GM18505 (cell line): ENCODE measurements at regions not wholly inside any gene's neighbourhood (a gene's known extent, or its start where the extent isn't known, plus 50 kb on each side); places are given as distances from the start of the nearest gene placed in this dataset.
"Not testable (repeated sequence)": the region's sequence is repeated elsewhere in the genome, so short reads cannot be mapped to it uniquely, and the experiment has no call there.

Experiments
- ATAC-seq: cut with Tn5 transposase; IDR thresholded peaks from one replicate; pipeline ENCODE4 v1.9.1; 2021; ENCODE audit not compliant: unreplicated experiment
- POLR2A ChIP-seq: IDR thresholded peaks from 4 replicates; pipeline ENCODE4 v1.6.1; 2011; ENCODE audit warnings: borderline replicate concordance; ENCODE audit not compliant: insufficient read depth, insufficient read length; ENCODE audit errors: extremely low read depth

DNA sequence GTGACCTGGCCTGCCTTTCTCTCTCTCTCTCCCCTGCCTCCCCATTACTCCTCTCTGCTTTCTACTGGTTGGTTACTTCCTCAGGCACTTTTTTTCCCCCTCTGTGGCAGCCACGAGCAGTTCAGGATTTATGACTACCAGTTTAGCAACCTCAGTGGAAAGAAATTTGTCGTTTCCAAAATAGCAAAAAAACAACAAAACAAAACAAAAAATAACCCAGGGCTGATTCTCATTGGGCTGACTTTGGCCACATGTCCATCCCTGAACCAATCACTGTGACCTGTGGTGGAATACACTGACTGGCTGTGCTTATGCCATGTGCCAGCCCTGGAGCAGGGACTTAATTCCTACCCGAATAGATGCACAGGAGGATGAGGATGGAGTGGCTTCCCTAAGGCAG, 137.4 kb downstream of the TFAP2C start:
- ATAC-seq: no peak
- TF ChIP-seq POLR2A: no peak

DNA sequence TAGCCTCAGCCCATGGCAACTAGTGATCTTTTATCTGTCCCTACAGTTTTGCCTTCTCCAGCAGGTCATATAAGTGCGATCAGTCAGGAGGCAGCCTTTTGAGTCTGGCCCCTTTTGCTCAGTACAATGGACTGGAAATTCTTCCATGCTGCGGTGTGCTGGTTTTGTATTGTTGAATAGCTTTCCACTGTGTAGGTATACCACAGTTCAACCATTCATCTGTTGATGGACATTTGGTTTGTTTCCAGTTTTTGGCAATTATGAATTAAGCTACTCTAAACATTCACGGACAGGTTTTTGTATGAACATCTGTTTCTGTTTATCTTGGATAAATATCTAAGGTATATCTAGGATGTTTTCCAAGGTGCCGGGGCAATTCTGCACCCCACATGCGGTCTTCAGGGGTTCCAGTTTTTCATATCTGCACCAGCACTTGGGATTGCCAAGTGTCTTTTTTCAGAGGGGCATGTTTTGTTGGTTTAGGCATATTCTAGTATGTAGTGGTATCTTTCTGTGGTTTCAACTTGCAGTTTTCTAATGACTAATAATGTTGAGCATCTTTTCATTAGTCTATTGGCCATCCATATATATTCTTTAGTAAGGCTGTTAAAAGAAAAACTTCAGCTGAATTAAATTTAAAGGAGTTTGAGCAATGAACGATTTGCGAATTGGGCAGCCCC, 141.0 kb downstream of the TFAP2C start:
- TF ChIP-seq POLR2A: no peak

DNA sequence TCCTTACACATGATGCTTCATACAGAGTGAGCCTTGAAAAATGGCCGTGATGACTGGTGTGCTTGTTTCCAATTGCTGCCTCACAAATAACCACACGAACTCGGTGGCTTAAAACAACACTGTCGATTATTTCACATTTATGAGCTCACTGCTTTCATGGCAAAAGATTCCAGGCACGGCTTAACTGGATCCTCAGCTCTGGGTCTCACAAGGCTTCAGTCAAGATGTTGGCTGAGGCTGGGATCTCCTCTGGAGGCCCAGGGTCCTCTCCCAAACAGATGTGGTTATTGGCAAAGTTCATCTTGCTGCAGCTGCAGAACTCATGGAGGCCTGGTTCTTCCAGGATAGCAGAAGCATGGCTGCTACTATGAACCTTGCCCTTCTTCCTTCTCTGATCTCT, 144.6 kb downstream of the TFAP2C start:
- TF ChIP-seq POLR2A: no peak
- no peak for ATAC-seq

More for the DNA sequence above, 141.0 kb downstream of the TFAP2C start:
- no peak for ATAC-seq

DNA sequence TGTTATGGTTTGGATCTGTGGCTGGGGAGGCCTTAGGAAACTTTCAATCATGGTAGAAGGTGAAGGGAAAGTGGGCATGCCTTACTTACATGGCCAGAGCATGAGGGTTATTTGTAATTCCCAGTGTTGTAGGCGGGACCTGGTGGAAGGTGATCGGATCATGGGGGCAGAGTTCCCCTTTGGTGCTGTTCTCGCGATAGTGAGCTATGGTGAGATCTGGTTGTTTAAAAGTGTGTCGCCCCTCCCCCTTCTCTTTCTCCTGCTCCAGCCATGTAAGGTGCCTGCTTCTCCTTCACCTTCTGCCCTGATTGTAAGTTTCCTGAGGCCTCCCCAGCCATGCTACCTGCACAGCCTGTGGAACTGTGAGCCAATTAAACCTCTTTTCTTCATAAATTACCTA, 145.8 kb downstream of the TFAP2C start:
- no peak for TF ChIP-seq POLR2A
- ATAC-seq: no peak

DNA sequence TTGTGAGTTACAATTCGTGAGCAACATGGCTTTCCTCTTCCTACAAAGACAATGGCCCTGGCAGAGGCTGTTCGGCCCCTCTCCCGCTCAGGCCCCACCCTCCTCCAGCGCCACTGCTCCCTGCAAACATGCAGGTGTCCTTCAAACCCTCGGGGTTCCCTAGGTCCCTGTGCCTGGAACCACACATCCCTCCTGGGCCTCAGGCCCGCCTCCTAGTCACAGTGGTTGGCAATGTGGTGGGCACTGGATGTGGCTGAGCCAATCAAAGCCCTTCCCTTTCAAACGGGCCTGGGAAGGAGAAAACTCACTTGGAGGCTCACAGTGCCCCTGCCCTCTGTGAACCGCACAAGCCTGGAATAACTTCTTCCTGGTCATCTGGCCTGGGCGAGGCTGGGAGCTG, 147.2 kb downstream of the TFAP2C start:
- no peak for ATAC-seq
- TF ChIP-seq POLR2A: no peak

DNA sequence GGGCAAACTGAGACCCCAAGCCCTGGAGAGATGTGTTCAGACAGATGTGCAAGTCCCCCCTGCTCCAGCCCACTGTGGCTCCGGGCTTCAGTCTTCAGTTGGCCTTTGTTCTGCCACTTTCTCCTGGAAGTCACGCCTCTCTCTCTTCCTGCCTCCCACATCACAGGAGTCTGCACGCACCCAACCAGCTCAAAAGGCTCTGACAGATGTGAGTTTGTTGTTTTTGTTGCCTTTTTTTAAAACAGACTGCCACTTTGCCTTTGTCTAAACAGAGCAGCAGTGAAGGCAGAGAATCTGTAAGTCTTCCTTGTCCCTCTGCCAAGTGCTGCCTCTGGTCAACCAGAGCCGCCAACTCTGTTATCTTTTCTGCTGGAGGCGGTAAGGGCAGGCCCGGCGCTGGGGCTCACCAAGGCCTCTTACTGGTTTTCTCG, 149.7 kb downstream of the TFAP2C start:
- no peak for ATAC-seq

DNA sequence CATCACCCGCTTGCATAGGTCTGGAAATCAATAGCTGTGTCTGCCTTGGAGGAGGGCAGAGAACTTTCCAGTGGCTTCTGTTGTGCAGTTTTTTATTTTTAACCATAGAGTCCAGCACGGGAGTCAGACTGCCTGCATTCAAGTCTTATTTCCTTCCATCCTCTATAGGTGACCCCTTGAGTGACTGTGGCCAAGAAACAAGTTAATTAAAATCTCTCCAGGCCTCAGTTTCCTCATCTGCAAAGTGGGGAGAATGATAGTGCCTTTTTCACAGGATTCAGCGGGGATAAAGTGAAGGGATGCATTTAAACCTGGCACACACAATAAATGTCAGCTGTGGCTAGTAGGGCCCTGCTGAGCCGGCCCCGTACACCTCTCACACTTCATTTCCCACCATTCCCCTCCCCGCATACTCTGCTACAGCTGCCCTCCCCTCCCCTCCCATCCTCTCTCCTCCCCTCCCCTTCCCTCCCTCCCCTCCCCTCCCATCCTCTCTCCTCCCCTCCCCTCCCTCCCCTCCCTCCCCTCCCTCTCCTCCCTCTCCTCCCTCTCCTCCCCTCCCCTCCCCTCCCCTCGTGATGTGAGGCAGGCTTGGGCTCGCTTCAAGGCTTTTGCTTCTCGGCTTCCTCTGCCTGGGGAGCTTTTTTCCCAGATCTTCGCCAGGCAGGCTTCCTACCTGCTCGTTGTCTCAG, 150.5 kb downstream of the TFAP2C start:
- no peak for ATAC-seq
- TF ChIP-seq POLR2A: no peak

More for the DNA sequence above, 149.7 kb downstream of the TFAP2C start:
- TF ChIP-seq POLR2A: no peak

DNA sequence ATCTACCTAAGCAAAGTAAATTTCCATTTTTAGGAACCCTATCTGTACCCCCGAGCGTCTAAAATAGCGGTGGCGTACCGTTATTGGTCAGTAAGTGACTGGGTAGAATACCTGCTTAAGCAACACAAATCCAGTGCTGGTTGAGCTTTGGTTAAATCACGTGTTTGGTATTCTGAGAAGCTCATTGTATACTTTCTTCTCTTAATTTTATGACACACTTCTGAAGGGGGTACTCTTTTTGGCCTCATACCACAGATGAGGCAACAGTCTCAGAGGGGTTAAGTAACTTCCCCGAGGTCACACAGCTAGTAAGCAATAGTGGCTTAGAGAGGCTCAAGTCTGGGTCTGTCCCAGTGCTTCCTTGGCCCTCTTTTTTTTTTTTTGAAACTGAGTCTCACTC, 151.2 kb downstream of the TFAP2C start:
- no peak for ATAC-seq
- TF ChIP-seq POLR2A: no peak

DNA sequence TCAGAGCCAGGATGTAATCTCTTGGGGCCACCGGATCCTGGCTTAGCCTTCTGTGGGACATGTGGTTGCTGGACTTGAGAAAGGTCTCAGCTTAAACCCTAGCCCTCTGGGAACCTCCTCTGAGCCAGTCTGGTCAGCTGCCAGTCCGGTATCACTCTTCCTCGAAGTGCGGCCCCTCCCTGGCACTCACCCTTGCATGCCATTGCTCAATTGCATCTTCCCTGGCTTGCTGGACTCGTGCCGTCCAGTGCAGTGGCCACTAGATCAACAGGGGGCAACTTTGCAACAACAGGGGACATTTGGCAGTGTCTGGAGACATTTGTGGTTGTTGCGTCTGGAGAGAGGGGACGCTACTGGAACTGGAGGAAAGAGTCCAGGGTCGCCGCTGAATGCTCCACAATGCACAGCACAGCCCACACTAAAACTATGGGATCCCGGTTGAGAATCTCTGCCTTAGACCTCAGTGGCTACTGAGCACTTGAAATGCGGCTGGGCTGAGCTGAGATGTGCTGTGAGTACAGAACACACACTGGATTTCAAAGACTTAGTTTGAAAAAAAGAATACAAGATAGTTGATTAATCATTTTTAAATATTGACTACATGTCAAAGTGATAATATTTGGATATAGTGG, 152.1 kb downstream of the TFAP2C start:
- ATAC-seq: no peak
- no peak for TF ChIP-seq POLR2A

DNA sequence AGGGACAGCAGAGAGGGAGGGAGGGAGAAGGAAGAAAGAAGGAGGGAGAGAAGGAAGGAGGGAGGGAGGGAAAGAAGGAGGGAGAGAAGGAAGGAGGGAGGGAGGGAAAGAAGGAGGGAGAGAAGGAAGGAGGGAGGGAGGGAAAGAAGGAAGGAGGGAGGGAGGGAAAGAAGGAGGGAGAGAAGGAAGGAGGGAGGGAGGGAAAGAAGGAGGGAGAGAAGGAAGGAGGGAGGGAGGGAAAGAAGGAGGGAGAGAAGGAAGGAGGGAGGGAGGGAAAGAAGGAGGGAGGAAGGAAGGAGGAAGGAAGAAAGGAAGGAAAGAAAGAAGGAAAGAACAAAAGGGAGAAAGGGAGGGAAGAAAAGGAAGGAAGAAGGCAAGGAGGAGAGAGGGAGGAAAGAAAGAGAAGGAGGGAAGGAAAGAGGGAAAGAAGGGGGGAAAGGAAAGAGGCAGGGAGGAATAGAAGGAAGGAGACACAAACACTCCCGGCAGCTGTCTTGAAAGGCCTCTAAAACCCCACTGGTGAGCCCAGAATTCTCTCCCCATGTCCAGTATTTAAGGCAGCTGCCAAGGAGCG, 153.0 kb downstream of the TFAP2C start:
- ATAC-seq: not testable (repeated sequence)

DNA sequence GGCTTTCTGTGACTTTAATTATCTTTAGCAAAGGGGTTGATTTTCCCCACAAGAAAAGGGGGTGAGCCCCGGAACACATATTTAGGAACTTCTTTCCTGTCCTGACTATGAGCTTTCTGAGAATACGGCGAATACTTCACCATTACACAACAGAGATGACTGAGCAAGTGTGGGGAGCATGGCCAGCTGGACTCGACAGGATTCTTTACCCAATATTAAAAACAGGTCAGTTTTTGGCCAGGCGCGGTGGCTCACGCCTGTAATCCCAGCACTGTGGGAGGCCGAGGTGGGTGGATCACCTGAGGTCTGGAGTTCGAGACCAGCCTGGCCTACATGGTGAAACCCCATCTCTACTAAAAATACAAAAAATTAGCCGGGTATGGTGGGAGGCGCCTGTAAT, 153.7 kb downstream of the TFAP2C start:
- ATAC-seq: not testable (repeated sequence)

DNA sequence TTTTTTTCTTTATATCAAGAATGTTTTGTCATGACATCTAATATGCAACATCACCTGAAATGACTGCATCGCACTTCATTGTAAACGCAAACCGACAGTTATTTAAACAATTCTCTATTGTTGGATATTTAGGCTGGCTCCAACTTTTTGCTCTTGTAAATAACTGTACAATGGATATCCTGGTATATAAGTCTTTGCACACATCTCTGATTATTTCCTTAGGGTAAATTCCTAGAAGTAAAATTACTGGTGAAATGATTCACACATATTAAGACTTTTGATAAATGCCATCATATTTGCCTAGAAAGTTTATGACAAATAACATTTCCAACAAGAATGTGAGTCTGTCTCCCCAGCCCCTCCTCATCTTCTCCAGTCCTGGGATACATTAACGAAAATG, 154.7 kb downstream of the TFAP2C start:
- no peak for TF ChIP-seq POLR2A
- ATAC-seq: no peak

DNA sequence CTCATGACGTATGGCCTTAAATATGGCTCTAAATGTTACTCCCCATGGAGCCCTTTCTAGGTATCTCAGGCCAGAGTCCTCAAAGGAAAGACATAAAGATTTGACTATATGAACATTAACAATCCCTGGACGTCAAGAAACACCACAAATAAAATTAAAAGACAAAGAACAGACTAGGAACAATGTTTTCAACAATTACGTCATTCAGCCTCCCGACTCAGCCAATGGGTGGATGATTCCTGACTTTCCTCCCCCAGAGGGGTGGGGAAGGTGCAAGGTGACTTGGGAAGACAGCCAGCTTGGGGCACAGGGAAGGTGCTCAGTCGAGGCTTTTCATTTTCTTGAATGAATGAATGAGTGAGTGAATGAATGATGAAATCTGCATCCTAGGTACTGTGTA, 157.4 kb downstream of the TFAP2C start:
- TF ChIP-seq POLR2A: no peak
- ATAC-seq: no peak
